Trophoblast cell (in vitro differentiated cells and primary cell): ENCODE measurements at regions not wholly inside any gene's neighbourhood (a gene's known extent, or its start where the extent isn't known, plus 50 kb on each side); places are given as distances from the start of the nearest gene placed in this dataset.
"Not testable (repeated sequence)": the region's sequence is repeated elsewhere in the genome, so short reads cannot be mapped to it uniquely, and the experiment has no call there.

Experiments used
- DNase-seq, 2 donors: peaks; one replicate each; pipeline ENCODE4 v3.0.0-alpha.2; 2016
- H2AFZ ChIP-seq: 2 replicates; pipeline ENCODE4 v1.6.1; 2013; ENCODE audit warnings: low read length, moderate library complexity, mild to moderate bottlenecking; ENCODE audit not compliant: insufficient read depth, poor library complexity
- H2AK5ac ChIP-seq: 2 replicates; pipeline ENCODE4 v1.6.1; 2013; ENCODE audit warnings: mild to moderate bottlenecking, low read length
- H2BK120ac ChIP-seq: 2 replicates; pipeline ENCODE4 v1.6.1; 2013; ENCODE audit warnings: low read length, mild to moderate bottlenecking, moderate library complexity; ENCODE audit not compliant: insufficient read depth, poor library complexity
- H2BK12ac ChIP-seq: 2 replicates; pipeline ENCODE4 v1.6.1; 2013; ENCODE audit warnings: mild to moderate bottlenecking, low read length, moderate library complexity
- H2BK5ac ChIP-seq: 2 replicates; pipeline ENCODE4 v1.6.1; 2013; ENCODE audit warnings: low read length, low read depth, moderate library complexity, mild to moderate bottlenecking; ENCODE audit not compliant: poor library complexity
- H3K14ac ChIP-seq: 2 replicates; pipeline ENCODE4 v1.6.1; 2013; ENCODE audit warnings: mild to moderate bottlenecking, low read length
- H3K18ac ChIP-seq: 2 replicates; pipeline ENCODE4 v1.6.1; 2013; ENCODE audit warnings: mild to moderate bottlenecking, low read length
- H3K23ac ChIP-seq: 2 replicates; pipeline ENCODE4 v1.6.1; 2013; ENCODE audit warnings: low read length
- H3K27ac ChIP-seq: 2 replicates; pipeline ENCODE4 v1.5.1; 2013; ENCODE audit warnings: low read depth, mild to moderate bottlenecking, inconsistent platforms, low read length, moderate library complexity
- H3K27me3 ChIP-seq: 2 replicates; pipeline ENCODE4 v1.6.1; 2013; ENCODE audit warnings: inconsistent platforms, mild to moderate bottlenecking, low read length, moderate library complexity; ENCODE audit not compliant: insufficient read depth
- H3K36me3 ChIP-seq, 2 experiments: 1 replicate in 1 of 2; 2 replicates in 1 of 2; pipeline ENCODE4 v1.6.1; 2013; ENCODE audit warnings: low read length in 2 of 2, mild to moderate bottlenecking in 2 of 2, moderate library complexity in 1 of 2; ENCODE audit not compliant: insufficient read depth in 2 of 2, control insufficient read depth in 1 of 2
- H3K4ac ChIP-seq: 2 replicates; pipeline ENCODE4 v1.6.1; 2013; ENCODE audit warnings: low read depth, mild to moderate bottlenecking, low read length, moderate library complexity
- H3K4me1 ChIP-seq, 2 experiments: 1 replicate in 1 of 2; 2 replicates in 1 of 2; pipeline ENCODE4 v1.6.1; 2013; ENCODE audit warnings: low read length in 2 of 2, mild to moderate bottlenecking in 2 of 2, moderate library complexity in 1 of 2; ENCODE audit not compliant: insufficient read depth in 2 of 2, control insufficient read depth in 1 of 2
- H3K4me2 ChIP-seq: 2 replicates; pipeline ENCODE4 v1.6.1; 2013; ENCODE audit warnings: inconsistent platforms, mild to moderate bottlenecking, low read length, moderate library complexity
- H3K4me3 ChIP-seq: 2 replicates; pipeline ENCODE4 v1.5.1; 2013; ENCODE audit warnings: mild to moderate bottlenecking, low read depth, low read length, inconsistent platforms
- H3K79me1 ChIP-seq: one replicate; pipeline ENCODE4 v1.6.1; 2013; ENCODE audit warnings: low read length
- H3K79me2 ChIP-seq: 2 replicates; pipeline ENCODE4 v1.6.1; 2013; ENCODE audit warnings: low read length, mild to moderate bottlenecking; ENCODE audit not compliant: control insufficient read depth, insufficient read depth, poor library complexity
- H3K9ac ChIP-seq: 2 replicates; pipeline ENCODE4 v1.6.1; 2013; ENCODE audit warnings: mild to moderate bottlenecking, low read length
- H3K9me3 ChIP-seq: 2 replicates; pipeline ENCODE4 v1.6.1; 2013; ENCODE audit warnings: low read depth, mild to moderate bottlenecking, control low read depth, inconsistent platforms, low read length; ENCODE audit not compliant: insufficient read depth
- H4K12ac ChIP-seq: 2 replicates; pipeline ENCODE4 v1.6.1; 2013; ENCODE audit warnings: low read depth, mild to moderate bottlenecking, low read length, moderate library complexity
- H4K8ac ChIP-seq: 2 replicates; pipeline ENCODE4 v1.6.1; 2013; ENCODE audit warnings: low read depth, mild to moderate bottlenecking, low read length, moderate library complexity
- H4K91ac ChIP-seq: one replicate; pipeline ENCODE4 v1.6.1; 2013; ENCODE audit warnings: low read depth, mild to moderate bottlenecking, low read length, moderate library complexity
- WGBS: extraction: QIAGEN DNeasy Blood & Tissue Kit; methylation state at CpG from one replicate; pipeline ENCODE4 v1.1.7; 2013; ENCODE audit warnings: missing lambda C conversion rate; ENCODE audit not compliant: insufficient read length, insufficient coverage; ENCODE audit errors: extremely low coverage; 5-methylcytosine and 5-hydroxymethylcytosine counted together

DNA sequence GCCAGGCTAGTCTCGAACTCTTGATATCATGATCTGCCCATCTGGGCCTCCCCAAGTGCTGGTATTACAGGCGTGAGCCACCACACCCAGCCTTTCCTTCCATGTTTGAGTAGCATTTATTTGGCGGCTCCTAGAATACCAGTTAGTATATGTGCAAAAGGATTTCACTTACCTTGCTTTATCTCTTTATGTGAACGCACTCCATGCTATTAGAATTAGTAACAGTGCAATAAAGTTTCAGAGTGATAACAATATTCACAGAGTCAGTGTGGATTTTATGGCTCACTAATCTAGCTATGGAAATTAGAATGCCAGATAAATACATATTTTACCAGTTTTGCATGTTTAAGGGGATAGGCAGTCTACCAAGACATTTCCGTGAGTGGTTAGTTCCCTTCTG, 74.4 kb upstream of the NIPBL start:
- H3K14ac ChIP-seq = no peak overlapping the region
- H3K4me1 ChIP-seq = no peaks in the 10 kb centered on the region
- H3K18ac ChIP-seq = no peak overlapping the region
- H4K91ac ChIP-seq = no peak overlapping the region
- no peak overlapping the region for H4K12ac ChIP-seq
- no peak overlapping the region for H2AK5ac ChIP-seq
- no peak overlapping the region for H3K27ac ChIP-seq
- no CpG with 5 or more reads among the region's 5 CpGs for WGBS
- H3K23ac ChIP-seq = no peak overlapping the region
- no peak overlapping the region for H4K8ac ChIP-seq
- no peak overlapping the region for H3K4ac ChIP-seq
- no peaks in the 10 kb centered on the region for H3K36me3 ChIP-seq
- no peak overlapping the region for H2AFZ ChIP-seq
- no peaks in the 10 kb centered on the region for H3K27me3 ChIP-seq
- no peak overlapping the region for H3K4me3 ChIP-seq
- H3K79me2 ChIP-seq = no peaks in the 10 kb centered on the region
- no peaks in the 10 kb centered on the region for H3K9me3 ChIP-seq
- no peak overlapping the region for H3K4me2 ChIP-seq
- DNase-seq = no peak
- H2BK120ac ChIP-seq = no peak overlapping the region
- no peak overlapping the region for H3K9ac ChIP-seq
- no peaks in the 10 kb centered on the region for H3K79me1 ChIP-seq
- H2BK12ac ChIP-seq = no peak overlapping the region
- H2BK5ac ChIP-seq = no peak overlapping the region

GRCh38 chr5:36813249-36813648, 63.3 kb upstream of the NIPBL start:
- H3K79me1 ChIP-seq, H4K12ac ChIP-seq, H2BK12ac ChIP-seq, H3K9me3 ChIP-seq, H2BK120ac ChIP-seq, H3K18ac ChIP-seq, H4K91ac ChIP-seq, H3K36me3 ChIP-seq, H3K4ac ChIP-seq, H3K79me2 ChIP-seq, H3K14ac ChIP-seq, H3K23ac ChIP-seq, H3K9ac ChIP-seq, H3K4me2 ChIP-seq, H2AFZ ChIP-seq, DNase-seq, H2BK5ac ChIP-seq, H3K27ac ChIP-seq, H3K27me3 ChIP-seq, H3K4me3 ChIP-seq, H3K4me1 ChIP-seq, H2AK5ac ChIP-seq, H4K8ac ChIP-seq: not testable (repeated sequence)
- no CpG with 5 or more reads among the region's 4 CpGs for WGBS

- Histone ChIP-seq H2BK120ac (no peak overlapping the region), H3K4ac (no peak overlapping the region), H3K27ac (no peak overlapping the region), H4K8ac (no peak overlapping the region), H3K4me3 (no peak overlapping the region), H3K36me3 (no peaks in the 10 kb centered on the region), H3K23ac (no peak overlapping the region), H4K91ac (no peak overlapping the region), H2AFZ (no peak overlapping the region), H3K4me2 (no peak overlapping the region), H3K79me1 (no peaks in the 10 kb centered on the region), H3K4me1 (no peaks in the 10 kb centered on the region), H2BK5ac (no peak overlapping the region), H4K12ac (no peak overlapping the region), H3K9ac (no peak overlapping the region), H2AK5ac (no peak overlapping the region), H3K79me2 (no peaks in the 10 kb centered on the region), H3K27me3 (no peaks in the 10 kb centered on the region), H2BK12ac (no peak overlapping the region), H3K14ac (no peak overlapping the region), H3K18ac (no peak overlapping the region), H3K9me3 (no peaks in the 10 kb centered on the region)
- DNase-seq = no peak
- WGBS = no CpG with 5 or more reads among the region's 2 CpGs
Observed at GRCh38 chr5:36815871-36816270, 60.7 kb upstream of the NIPBL start.

GRCh38 chr5:36820900-36821299, 55.7 kb upstream of the NIPBL start:
- WGBS = no CpG with 5 or more reads among the region's 6 CpGs
- Histone ChIP-seq H3K27ac (no peak overlapping the region), H3K14ac (no peak overlapping the region), H4K12ac (no peak overlapping the region), H3K9ac (no peak overlapping the region), H4K91ac (no peak overlapping the region), H3K23ac (no peak overlapping the region), H3K79me2 (no peaks in the 10 kb centered on the region), H2BK5ac (no peak overlapping the region), H3K27me3 (no peaks in the 10 kb centered on the region), H3K4me1 (no peaks in the 10 kb centered on the region), H2BK12ac (no peak overlapping the region), H2BK120ac (no peak overlapping the region), H3K4me3 (no peak overlapping the region), H3K18ac (no peak overlapping the region), H3K4ac (no peak overlapping the region), H3K4me2 (no peak overlapping the region), H3K36me3 (no peaks in the 10 kb centered on the region), H4K8ac (no peak overlapping the region), H2AFZ (no peak overlapping the region), H2AK5ac (no peak overlapping the region), H3K79me1 (no peaks in the 10 kb centered on the region), H3K9me3 (no peaks in the 10 kb centered on the region)
- DNase-seq = peak; percentile 14 to 22
